Endothelial cell of umbilical vein (primary cell): ENCODE measurements at regions not wholly inside any gene's neighbourhood (a gene's known extent, or its start where the extent isn't known, plus 50 kb on each side); places are given as distances from the start of the nearest gene placed in this dataset.

Experiments used
- BruUV-seq: library from RNA; stranded (reverse); fragments of 400-500 nt; replicated peaks from 2 replicates; lab custom pipeline; 2021; lab: Mats Ljungman, UMichigan
- CTCF ChIA-PET: fragments of 300-600, 350-600 bp; sonication (Branson Sonifier 250); formaldehyde crosslinking; loops from one replicate; lab custom pipeline; 2021; ENCODE audit warnings: antibody characterized with exemption, inconsistent platforms; lab: Charles Lee
- POLR2A ChIA-PET: fragments of 300-600, 350-600 bp; sonication (Branson Sonifier 250); formaldehyde crosslinking; loops from one replicate; lab custom pipeline; 2021; ENCODE audit warnings: antibody characterized with exemption, inconsistent platforms; lab: Charles Lee
- DNase-seq: peaks from one replicate; pipeline ENCODE4 v3.0.0-alpha.2; 2011; ENCODE audit warnings: low read depth, low spot score
- FAIRE-seq: peaks from 2 replicates; lab custom pipeline; 2011; peaks lifted over from hg19 to GRCh38; lab: Jason Lieb, UNC
- H2AFZ ChIP-seq: 2 replicates; pipeline ENCODE4 v1.6.0; 2012; ENCODE audit warnings: low read depth, low read length, control low read depth, inconsistent platforms
- H3K27ac ChIP-seq: 2 replicates; pipeline ENCODE4 v1.5.1; 2011; ENCODE audit warnings: low read depth, mild to moderate bottlenecking, control low read depth, low read length, moderate library complexity; ENCODE audit not compliant: insufficient read depth
- H3K27me3 ChIP-seq, 2 experiments: 2 replicates each; pipeline versions ENCODE4 v1.6.0 to v1.6.1; 2011; ENCODE audit warnings: low read length in 2 of 2, mixed read lengths in 1 of 2; ENCODE audit not compliant: control insufficient read depth in 2 of 2, insufficient read depth in 2 of 2
- H3K36me3 ChIP-seq, 2 experiments: 2 replicates in 1 of 2; 3 replicates in 1 of 2; pipeline ENCODE4 v1.5.1; 2011; ENCODE audit warnings: low read length in 2 of 2, mild to moderate bottlenecking in 1 of 2, moderate library complexity in 1 of 2; ENCODE audit not compliant: control insufficient read depth in 2 of 2, insufficient read depth in 2 of 2; ENCODE audit errors: extremely low read depth in 1 of 2
- H3K4me1 ChIP-seq: 3 replicates; pipeline ENCODE4 v1.5.1; 2011; ENCODE audit warnings: mild to moderate bottlenecking, low read length; ENCODE audit not compliant: control insufficient read depth, insufficient read depth; ENCODE audit errors: extremely low read depth
- H3K4me2 ChIP-seq: 2 replicates; pipeline ENCODE4 v1.6.1; 2011; ENCODE audit warnings: low read length, control low read depth, mixed read lengths; ENCODE audit not compliant: insufficient read depth
- H3K4me3 ChIP-seq, 3 experiments: fragments of 200-600 bp in 1 of 3; sonication (generic), shearing (Covaris generic) in 1 of 3; replicated peaks in 1 of 3; 2 replicates each; pipeline ENCODE4 v1.5.1; 2011 to 2016; ENCODE audit warnings: control low read depth in 3 of 3, low read length in 3 of 3, mild to moderate bottlenecking in 2 of 3, inconsistent platforms in 1 of 3, low read depth in 1 of 3, moderate library complexity in 1 of 3; ENCODE audit not compliant: insufficient read depth in 1 of 3
- H3K79me2 ChIP-seq: 2 replicates; pipeline ENCODE4 v1.6.0; 2012; ENCODE audit warnings: low read length, inconsistent platforms; ENCODE audit not compliant: control insufficient read depth, insufficient read depth
- H3K9ac ChIP-seq: replicated peaks from 2 replicates; pipeline ENCODE3; 2011; ENCODE audit warnings: low read length, control low read depth; ENCODE audit not compliant: insufficient read depth; ENCODE audit errors: extremely low read depth
- H3K9me1 ChIP-seq: replicated peaks from 3 replicates; pipeline ENCODE4 v1.6.0; 2011; ENCODE audit warnings: mild to moderate bottlenecking, low read length; ENCODE audit not compliant: control insufficient read depth, insufficient read depth; ENCODE audit errors: extremely low read depth
- H3K9me3 ChIP-seq: replicated peaks from 2 replicates; pipeline ENCODE4 v1.5.1; 2012; ENCODE audit warnings: low read length, inconsistent platforms; ENCODE audit not compliant: control insufficient read depth, insufficient read depth
- H4K20me1 ChIP-seq: replicated peaks from 2 replicates; pipeline ENCODE3; 2011; ENCODE audit warnings: mild to moderate bottlenecking, low read length; ENCODE audit not compliant: control insufficient read depth, insufficient read depth; ENCODE audit errors: extremely low read depth
- CTCF ChIP-seq, 2 donors: IDR thresholded peaks; 1 replicate in 1 of 2; 2 replicates in 1 of 2; pipeline ENCODE4 v1.5.1; 2011; ENCODE audit warnings: low read length in 2 of 2, mild to moderate bottlenecking in 2 of 2, moderate library complexity in 2 of 2, control low read depth in 1 of 2, inconsistent platforms in 1 of 2, low read depth in 1 of 2; ENCODE audit not compliant: insufficient read depth in 1 of 2; ENCODE audit errors: extremely low read depth in 1 of 2
- EZH2 ChIP-seq: IDR thresholded peaks from 2 replicates; pipeline ENCODE4 v1.6.1; 2012; ENCODE audit warnings: borderline replicate concordance, low read depth, mild to moderate bottlenecking, moderate library complexity, low read length, inconsistent platforms; ENCODE audit not compliant: severe bottlenecking
- FOS ChIP-seq: IDR thresholded peaks from 2 replicates; pipeline ENCODE4 v1.6.1; 2011; ENCODE audit warnings: mild to moderate bottlenecking, low read length, moderate library complexity, borderline replicate concordance; ENCODE audit not compliant: insufficient read depth
- GATA2 ChIP-seq: IDR thresholded peaks from 2 replicates; pipeline ENCODE4 v1.7.0; 2011; ENCODE audit warnings: low read depth, mild to moderate bottlenecking, moderate library complexity, mixed read lengths, low read length; ENCODE audit not compliant: insufficient read length, insufficient read depth
- JUN ChIP-seq: IDR thresholded peaks from 2 replicates; pipeline ENCODE4 v1.6.1; 2011; ENCODE audit warnings: borderline replicate concordance, low read depth; ENCODE audit not compliant: insufficient read length, insufficient read depth
- MAX ChIP-seq: IDR thresholded peaks from 2 replicates; pipeline ENCODE4 v1.6.1; 2011; ENCODE audit not compliant: insufficient read depth, insufficient read length
- MYC ChIP-seq: IDR thresholded peaks from one replicate; pipeline ENCODE4 v1.6.1; 2011; ENCODE audit warnings: mild to moderate bottlenecking, low read depth, low read length
- POLR2A ChIP-seq: IDR thresholded peaks from 2 replicates; pipeline ENCODE4 v1.6.1; 2012; ENCODE audit warnings: low read depth, mild to moderate bottlenecking, control low read depth, low read length
- POLR2AphosphoS5 ChIP-seq: IDR thresholded peaks from 2 replicates; pipeline ENCODE4 v1.6.1; 2012; ENCODE audit warnings: low read depth, mild to moderate bottlenecking, control low read depth, low read length, moderate library complexity; ENCODE audit not compliant: insufficient read depth
- dilution Hi-C: fragments of 300-500 bp; cut with MboI; formaldehyde crosslinking; loops from one replicate; pipeline ENCODE4 v1.15.0; 2019; ENCODE audit warnings: low sequenced_read_pairs; ENCODE audit not compliant: extremely low pct_ligation_motif_present
- intact Hi-C: fragments of 100-400 bp; cut with micrococcal nuclease; formaldehyde crosslinking; loops from one replicate; pipeline ENCODE4 v1.10.0; 2022

- DNase-seq: no peak
- H4K20me1 ChIP-seq: no peaks in the 10 kb centered on the region
- H3K4me1 ChIP-seq: no peaks in the 10 kb centered on the region
- H3K79me2 ChIP-seq: no peaks in the 10 kb centered on the region
- H3K9me1 ChIP-seq: no peaks in the 10 kb centered on the region
- FAIRE-seq: no peak
- H3K36me3 ChIP-seq: no peaks in the 10 kb centered on the region
- BruUV-seq: no TSS peak
- no peak overlapping the region for H3K4me3 ChIP-seq
- no peak overlapping the region for H3K27ac ChIP-seq
- intact Hi-C loops (no loop called here), dilution Hi-C loops (no loop called here)
- no peak overlapping the region for H3K4me2 ChIP-seq
- POLR2A ChIA-PET: no interaction called here
- no peak overlapping the region for H3K9ac ChIP-seq
- no peaks in the 10 kb centered on the region for H3K9me3 ChIP-seq
- TF ChIP-seq JUN (no peak), MYC (no peak), EZH2 (no peak), MAX (no peak), POLR2A (no peak), GATA2 (no peak), CTCF (IDR thresholded peaks at IDR 0.05; ENCODE audit: extremely low read depth in 1 of 2, insufficient read depth in 1 of 2, low read depth in 1 of 2, low read length in 2 of 2) (no peak), POLR2AphosphoS5 (no peak), FOS (no peak)
- H3K27me3 ChIP-seq: no peaks in the 10 kb centered on the region
- no peak overlapping the region for H2AFZ ChIP-seq
- CTCF ChIA-PET: no interaction called here
These were observed 219.4 kb downstream of the MAF start for GRCh38 chr16:79380995-79381602.
